ENCODE measurements at regions not wholly inside any gene's neighbourhood (a gene's known extent, or its start where the extent isn't known, plus 50 kb on each side); places are given as distances from the start of the nearest gene placed in this dataset.
A peak's percentile ranks its signal among the peaks of the same experiment; 100 is the strongest.

- DNase-seq: no peak
Observed at GRCh38 chr6:143621876-143622605, 55.7 kb upstream of the PHACTR2 start.

GRCh38 chr6:143621159-143621873, 56.4 kb upstream of the PHACTR2 start:
- no peak for DNase-seq

GRCh38 chr6:143620447-143620846, 57.3 kb upstream of the PHACTR2 start:
- DNase-seq: peak; percentile 25

- DNase-seq: no peak
Observed at GRCh38 chr6:143619824-143620401, 57.9 kb upstream of the PHACTR2 start.

GRCh38 chr6:143616741-143617140, 61.0 kb upstream of the PHACTR2 start:
- no peak for DNase-seq

- no peak for DNase-seq
Observed at GRCh38 chr6:143615785-143616184, 62.0 kb upstream of the PHACTR2 start.

- no peak for DNase-seq
Observed at GRCh38 chr6:143614235-143614634, 63.5 kb upstream of the PHACTR2 start.

- DNase-seq: no peak
Observed at GRCh38 chr6:143613749-143614148, 64.0 kb upstream of the PHACTR2 start.

GRCh38 chr6:143612186-143612585, 65.6 kb upstream of the PHACTR2 start:
- no peak for DNase-seq

- DNase-seq: no peak
Observed at GRCh38 chr6:143611580-143611979, 66.2 kb upstream of the PHACTR2 start.

GRCh38 chr6:143609972-143610371, 67.8 kb upstream of the PHACTR2 start:
- DNase-seq: no peak

GRCh38 chr6:143609501-143609900, 68.3 kb upstream of the PHACTR2 start:
- no peak for DNase-seq

- no peak for DNase-seq
Observed at GRCh38 chr6:143608906-143609305, 68.9 kb upstream of the PHACTR2 start.

- DNase-seq: no peak
Observed at GRCh38 chr6:143607974-143608373, 69.8 kb upstream of the PHACTR2 start.

- DNase-seq: peak; percentile 13
Observed at GRCh38 chr6:143607168-143607567, 70.6 kb upstream of the PHACTR2 start.

GRCh38 chr6:143605906-143606521, 71.8 kb upstream of the PHACTR2 start:
- no peak for DNase-seq

GRCh38 chr6:143603455-143603854, 74.3 kb upstream of the PHACTR2 start:
- no peak for DNase-seq

- no peak for DNase-seq
Observed at GRCh38 chr6:143601504-143601903, 76.3 kb upstream of the PHACTR2 start.

GRCh38 chr6:143600821-143601220, 76.9 kb upstream of the PHACTR2 start:
- no peak for DNase-seq

GRCh38 chr6:143598466-143599080, 79.2 kb upstream of the PHACTR2 start:
- DNase-seq: no peak

GRCh38 chr6:143596866-143597265, 80.9 kb upstream of the PHACTR2 start:
- DNase-seq: no peak

- DNase-seq: no peak
Observed at GRCh38 chr6:143595251-143596036, 82.3 kb upstream of the PHACTR2 start.

Data from RPMI8226 (cell line).